H1 (cell line): ENCODE measurements at regions not wholly inside any gene's neighbourhood (a gene's known extent, or its start where the extent isn't known, plus 50 kb on each side); places are given as distances from the start of the nearest gene placed in this dataset.

Experiments used
- CTCF ChIA-PET: fragments of 300-600 bp; sonication (Branson Sonifier 250); formaldehyde crosslinking; loops from one replicate; lab custom pipeline; 2021; ENCODE audit not compliant: partially characterized antibody; lab: Charles Lee
- POLR2A ChIA-PET: fragments of 300-600 bp; sonication (Branson Sonifier 250); formaldehyde crosslinking; loops from one replicate; lab custom pipeline; 2021; ENCODE audit warnings: inconsistent platforms; ENCODE audit not compliant: partially characterized antibody; lab: Charles Lee
- DNase-seq, 2 experiments: peaks; one replicate each; pipeline versions ENCODE4 v3.0.0 to v3.0.0-alpha.2; 2010 to 2022; ENCODE audit warnings: low spot score in 2 of 2, low read depth in 1 of 2, mixed read lengths in 1 of 2
- FAIRE-seq: peaks from 2 replicates; lab custom pipeline; 2011; peaks lifted over from hg19 to GRCh38; lab: Jason Lieb, UNC
- H2AFZ ChIP-seq: 2 replicates; pipeline ENCODE4 v1.8.1; 2012; ENCODE audit warnings: low read length, inconsistent platforms
- H2AK5ac ChIP-seq: 2 replicates; pipeline ENCODE4 v1.6.1; 2013; ENCODE audit warnings: low read depth, low read length
- H2BK120ac ChIP-seq: replicated peaks from 2 replicates; pipeline ENCODE3; 2013; ENCODE audit warnings: low read depth, low read length, inconsistent platforms
- H2BK12ac ChIP-seq: 2 replicates; pipeline ENCODE4 v1.6.1; 2013; ENCODE audit warnings: low read depth, low read length
- H2BK15ac ChIP-seq: 2 replicates; pipeline ENCODE4 v1.6.1; 2013; ENCODE audit warnings: low read length
- H2BK20ac ChIP-seq: 2 replicates; pipeline ENCODE4 v1.6.1; 2013; ENCODE audit warnings: low read length
- H2BK5ac ChIP-seq: 2 replicates; pipeline ENCODE4 v1.6.1; 2013; ENCODE audit warnings: low read depth, low read length
- H3K14ac ChIP-seq: 2 replicates; pipeline ENCODE4 v1.6.1; 2013; ENCODE audit warnings: inconsistent platforms; ENCODE audit not compliant: insufficient read length
- H3K18ac ChIP-seq: 2 replicates; pipeline ENCODE4 v1.6.1; 2013; ENCODE audit warnings: low read length; ENCODE audit errors: extremely low read depth
- H3K23ac ChIP-seq: 2 replicates; pipeline ENCODE4 v1.6.1; 2013; ENCODE audit warnings: inconsistent platforms; ENCODE audit not compliant: insufficient read length
- H3K23me2 ChIP-seq: 2 replicates; pipeline ENCODE4 v1.6.1; 2013; ENCODE audit warnings: low read depth, low read length
- H3K27ac ChIP-seq: 2 replicates; pipeline ENCODE4 v1.6.1; 2011; ENCODE audit warnings: low read depth, low read length, inconsistent platforms
- H3K27me3 ChIP-seq, 4 experiments: replicated peaks in 1 of 4; 1 replicate in 1 of 4; 2 replicates in 3 of 4; pipeline versions ENCODE4 v1.6.1 to v1.8.1; 2011 to 2013; ENCODE audit warnings: low read length in 3 of 4, mild to moderate bottlenecking in 3 of 4, inconsistent platforms in 2 of 4, mixed read lengths in 2 of 4, moderate library complexity in 1 of 4; ENCODE audit not compliant: control insufficient read depth in 3 of 4, insufficient read depth in 3 of 4; ENCODE audit errors: extremely low read depth in 1 of 4
- H3K36me3 ChIP-seq, 4 experiments: 2 replicates each; pipeline versions ENCODE4 v1.6.1 to v1.8.1; 2011 to 2013; ENCODE audit warnings: mild to moderate bottlenecking in 4 of 4, low read length in 3 of 4, moderate library complexity in 2 of 4, control low read depth in 1 of 4, inconsistent platforms in 1 of 4; ENCODE audit not compliant: insufficient read depth in 4 of 4, control insufficient read depth in 2 of 4
- H3K4ac ChIP-seq: replicated peaks from 2 replicates; pipeline ENCODE3; 2013; ENCODE audit warnings: low read length, low read depth, mixed read lengths, inconsistent platforms; ENCODE audit not compliant: insufficient read length
- H3K4me1 ChIP-seq, 4 experiments: replicated peaks in 1 of 4; 1 replicate in 1 of 4; 2 replicates in 3 of 4; pipeline versions ENCODE4 v1.6.1 to v1.8.1; 2011 to 2013; ENCODE audit warnings: low read length in 3 of 4, inconsistent platforms in 2 of 4, mixed read lengths in 1 of 4; ENCODE audit not compliant: insufficient read depth in 4 of 4, control insufficient read depth in 3 of 4
- H3K4me2 ChIP-seq, 2 experiments: 2 replicates each; pipeline versions ENCODE4 v1.6.1 to v1.8.1; 2011 to 2013; ENCODE audit warnings: low read depth in 2 of 2, low read length in 2 of 2, control low read depth in 1 of 2, inconsistent platforms in 1 of 2, mild to moderate bottlenecking in 1 of 2; ENCODE audit not compliant: insufficient read depth in 1 of 2
- H3K4me3 ChIP-seq, 4 experiments: fragments of 200-600, 300-600 bp in 1 of 4; sonication (generic), shearing (Covaris generic), sonication (Bioruptor Twin) in 1 of 4; 2 replicates each; pipeline versions ENCODE4 v1.5.1 to v1.8.1; 2011 to 2016; ENCODE audit warnings: low read length in 4 of 4, low read depth in 3 of 4, control low read depth in 2 of 4, inconsistent platforms in 2 of 4, mild to moderate bottlenecking in 2 of 4, mixed read lengths in 1 of 4, moderate library complexity in 1 of 4; ENCODE audit not compliant: insufficient read depth in 2 of 4; ENCODE audit errors: extremely low read depth in 1 of 4
- H3K56ac ChIP-seq: replicated peaks from 2 replicates; pipeline ENCODE3; 2013; ENCODE audit warnings: low read depth, mild to moderate bottlenecking, mixed read lengths, low read length, inconsistent platforms; ENCODE audit not compliant: insufficient read length
- H3K79me1 ChIP-seq: 2 replicates; pipeline ENCODE4 v1.6.1; 2013; ENCODE audit warnings: low read depth, low read length, control low read depth
- H3K79me2 ChIP-seq, 2 experiments: 2 replicates each; pipeline versions ENCODE4 v1.6.1 to v1.8.1; 2012 to 2013; ENCODE audit warnings: low read length in 2 of 2, mild to moderate bottlenecking in 2 of 2, inconsistent platforms in 1 of 2; ENCODE audit not compliant: insufficient read depth in 2 of 2, control insufficient read depth in 1 of 2
- H3K9ac ChIP-seq, 4 experiments: replicated peaks in 1 of 4; 1 replicate in 1 of 4; 2 replicates in 3 of 4; pipeline versions ENCODE4 v1.6.1 to v1.8.1; 2011 to 2013; ENCODE audit warnings: low read depth in 3 of 4, low read length in 3 of 4, control low read depth in 2 of 4, mild to moderate bottlenecking in 2 of 4, moderate library complexity in 2 of 4, inconsistent platforms in 1 of 4; ENCODE audit errors: extremely low read depth in 1 of 4
- H3K9me3 ChIP-seq, 2 experiments: 2 replicates each; pipeline versions ENCODE4 v1.6.1 to v1.8.1; 2012 to 2013; ENCODE audit warnings: mild to moderate bottlenecking in 2 of 2, moderate library complexity in 2 of 2, control low read depth in 1 of 2, inconsistent platforms in 1 of 2, low read depth in 1 of 2, low read length in 1 of 2, mixed read lengths in 1 of 2; ENCODE audit not compliant: insufficient read depth in 2 of 2
- H4K20me1 ChIP-seq, 2 experiments: replicated peaks in 1 of 2; 2 replicates each; pipeline versions ENCODE3 to v1.8.1; 2011 to 2013; ENCODE audit warnings: inconsistent platforms in 2 of 2, low read length in 2 of 2, mild to moderate bottlenecking in 1 of 2; ENCODE audit not compliant: insufficient read depth in 2 of 2, control insufficient read depth in 1 of 2
- H4K5ac ChIP-seq: 2 replicates; pipeline ENCODE4 v1.6.1; 2013; ENCODE audit warnings: low read length, low read depth, mixed read lengths, inconsistent platforms; ENCODE audit not compliant: insufficient read length
- H4K8ac ChIP-seq: 2 replicates; pipeline ENCODE4 v1.8.0; 2013; ENCODE audit warnings: mild to moderate bottlenecking, moderate library complexity, low read length, inconsistent platforms; ENCODE audit not compliant: insufficient read depth; ENCODE audit errors: extremely low read depth
- H4K91ac ChIP-seq: replicated peaks from 2 replicates; pipeline ENCODE3; 2013; ENCODE audit warnings: low read length, mixed read lengths, inconsistent platforms; ENCODE audit not compliant: insufficient read length
- BACH1 ChIP-seq: IDR thresholded peaks from 2 replicates; pipeline ENCODE4 v1.6.1; 2012; ENCODE audit warnings: low read length, improper control_type of control experiment
- CEBPB ChIP-seq: IDR thresholded peaks from 2 replicates; pipeline ENCODE4 v1.6.1; 2012; ENCODE audit warnings: low read depth, low read length
- GABPA ChIP-seq: IDR thresholded peaks from 2 replicates; pipeline ENCODE4 v1.6.1; 2011; ENCODE audit warnings: mild to moderate bottlenecking, low read length, moderate library complexity, borderline replicate concordance; ENCODE audit not compliant: insufficient read depth
- JUN ChIP-seq: IDR thresholded peaks from 2 replicates; pipeline ENCODE4 v1.6.1; 2011; ENCODE audit warnings: low read depth, mild to moderate bottlenecking, improper control_type of control experiment, low read length
- SIN3A ChIP-seq, 2 experiments: IDR thresholded peaks in 1 of 2; conservative IDR thresholded peaks in 1 of 2; 2 replicates each; pipeline ENCODE4 v1.6.1; 2011 to 2012; ENCODE audit warnings: low read length in 2 of 2, improper control_type of control experiment in 1 of 2, low read depth in 1 of 2, mild to moderate bottlenecking in 1 of 2
- TAF7 ChIP-seq: optimal IDR thresholded peaks from 2 replicates; pipeline ENCODE3; 2011; ENCODE audit warnings: low read depth, mild to moderate bottlenecking, inconsistent platforms, low read length, moderate library complexity, borderline replicate concordance
- WGBS, 2 experiments: shearing (Covaris generic) in 1 of 2; methylation state at CpG; one replicate each; pipeline versions ENCODE4 v1.1.6 to v1.1.7; 2013 to 2015; ENCODE audit warnings: low lambda C conversion rate in 2 of 2, mixed read lengths in 2 of 2, inconsistent platforms in 1 of 2, low coverage in 1 of 2, missing lambda C conversion rate in 1 of 2; ENCODE audit not compliant: insufficient replicate concordance in 2 of 2, insufficient coverage in 1 of 2, insufficient read length in 1 of 2; ENCODE audit errors: extremely low coverage in 1 of 2, missing lambda C conversion rate in 1 of 2; 5-methylcytosine and 5-hydroxymethylcytosine counted together

- no peaks in the 10 kb centered on the region for H3K23me2 ChIP-seq
- no peak overlapping the region for H3K9ac ChIP-seq
- POLR2A ChIA-PET = no interaction called here
- WGBS, 2 experiments = 92% methylated on average over 3 of the region's 3 CpGs; no CpG with 5 or more reads in 1 of the 2 experiments
- H3K27me3 ChIP-seq = no peaks in the 10 kb centered on the region
- H3K79me1 ChIP-seq = no peaks in the 10 kb centered on the region
- H4K20me1 ChIP-seq = no peaks in the 10 kb centered on the region
- no peak overlapping the region for H3K56ac ChIP-seq
- H3K27ac ChIP-seq = no peak overlapping the region
- no peak overlapping the region for H4K91ac ChIP-seq
- no peak overlapping the region for H3K14ac ChIP-seq
- no peaks in the 10 kb centered on the region for H3K79me2 ChIP-seq
- H2BK5ac ChIP-seq = no peak overlapping the region
- DNase-seq (no peak), FAIRE-seq (no peak)
- CTCF ChIA-PET = interaction anchor here (6.3 kb wide), 1 partner anchor 18 kb away, joined by 24 read pairs; no protein-coding TSS in a partner anchor
- TF ChIP-seq CEBPB = no peak
- no peak for TF ChIP-seq GABPA
- no peak for TF ChIP-seq BACH1
- TF ChIP-seq SIN3A (conservative IDR thresholded peaks at IDR 0.05 in 1 of 2, IDR thresholded peaks at IDR 0.05 in 1 of 2; ENCODE audit: low read depth in 1 of 2, low read length in 2 of 2) = no peak
- TF ChIP-seq JUN = no peak
- TF ChIP-seq TAF7 = no peak
- H3K9me3 ChIP-seq = no peaks in the 10 kb centered on the region
- H3K18ac ChIP-seq = no peak overlapping the region
- H2BK15ac ChIP-seq = no peak overlapping the region
- H2AK5ac ChIP-seq = no peak overlapping the region
- H2AFZ ChIP-seq = 0 out of 2 replicates have a peak overlapping the region, but pooled peaks have one; percentile 11
- H2BK20ac ChIP-seq = no peak overlapping the region
- H2BK12ac ChIP-seq = no peak overlapping the region
- H3K4me2 ChIP-seq = no peak overlapping the region
- H3K4me1 ChIP-seq = no peaks in the 10 kb centered on the region
- no peak overlapping the region for H3K4me3 ChIP-seq
- no peak overlapping the region for H3K23ac ChIP-seq
- H4K5ac ChIP-seq = no peak overlapping the region
- no peaks in the 10 kb centered on the region for H3K36me3 ChIP-seq
- H3K4ac ChIP-seq = no peak overlapping the region
- no peak overlapping the region for H2BK120ac ChIP-seq
- no peak overlapping the region for H4K8ac ChIP-seq
Measured at GRCh38 chr20:48422242-48422960, 405.4 kb downstream of the PREX1 start.
